NT2/D1 (cell line): ENCODE measurements at regions not wholly inside any gene's neighbourhood (a gene's known extent, or its start where the extent isn't known, plus 50 kb on each side); places are given as distances from the start of the nearest gene placed in this dataset.
"Not testable (repeated sequence)": the region's sequence is repeated elsewhere in the genome, so short reads cannot be mapped to it uniquely, and the experiment has no call there.

Source experiments
- DNase-seq: peaks from one replicate; pipeline ENCODE4 v3.0.0-alpha.2; 2011; ENCODE audit warnings: low read depth, low spot score
- H3K27me3 ChIP-seq: 2 replicates; pipeline ENCODE4 v1.6.0; 2011; ENCODE audit warnings: mild to moderate bottlenecking; ENCODE audit not compliant: insufficient read length, insufficient read depth
- H3K36me3 ChIP-seq: 2 replicates; pipeline ENCODE4 v1.6.1; 2011; ENCODE audit warnings: mild to moderate bottlenecking, low read length, mixed read lengths; ENCODE audit not compliant: insufficient read depth, insufficient read length
- H3K4me1 ChIP-seq: 2 replicates; pipeline ENCODE4 v1.5.1; 2011; ENCODE audit not compliant: insufficient read depth, insufficient read length
- H3K4me3 ChIP-seq: 2 replicates; pipeline ENCODE4 v1.5.1; 2011; ENCODE audit warnings: low read depth; ENCODE audit not compliant: insufficient read length
- H3K9ac ChIP-seq: 2 replicates; pipeline ENCODE4 v1.6.0; 2011; ENCODE audit warnings: low read depth; ENCODE audit not compliant: insufficient read length
- H3K9me3 ChIP-seq: 2 replicates; pipeline ENCODE4 v1.5.1; 2011; ENCODE audit warnings: mild to moderate bottlenecking, low read length; ENCODE audit not compliant: insufficient read depth

DNA sequence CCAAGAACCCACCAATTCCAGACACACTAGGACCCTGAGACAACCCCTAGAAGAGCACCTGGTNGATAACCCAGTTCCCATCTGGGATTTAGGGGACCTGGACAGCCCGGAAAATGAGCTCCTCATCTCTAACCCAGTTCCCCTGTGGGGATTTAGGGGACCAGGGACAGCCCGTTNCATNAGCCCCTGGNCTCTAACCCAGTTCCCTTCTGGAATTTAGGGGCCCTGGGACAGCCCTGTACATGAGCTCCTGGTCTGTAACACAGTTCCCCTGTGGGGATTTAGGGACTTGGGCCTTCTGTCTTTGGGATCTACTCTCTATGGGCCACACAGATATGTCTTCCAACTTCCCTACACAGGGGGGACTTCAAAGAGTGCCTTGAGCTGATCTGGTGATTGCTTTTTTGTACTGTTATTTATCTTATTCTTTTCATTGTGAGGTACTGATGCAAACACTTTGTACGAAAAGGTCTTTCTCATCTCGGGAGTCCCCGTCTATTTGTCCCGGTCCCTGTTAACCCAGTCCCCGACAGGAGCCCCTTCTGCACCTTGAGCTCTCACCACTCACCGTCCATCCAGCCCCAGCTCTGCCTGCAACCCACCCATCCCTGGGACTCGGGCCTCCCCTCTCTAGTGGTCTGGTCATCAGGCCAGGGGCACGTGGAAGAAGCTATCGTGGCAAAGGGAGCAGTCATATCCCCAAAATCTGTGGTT, 58.2 kb upstream of the PLCXD1 start:
- H3K27me3 ChIP-seq, H3K9me3 ChIP-seq, H3K9ac ChIP-seq, H3K4me3 ChIP-seq, DNase-seq, H3K36me3 ChIP-seq, H3K4me1 ChIP-seq: not testable (repeated sequence)

- H3K9ac ChIP-seq, H3K9me3 ChIP-seq, H3K4me3 ChIP-seq, H3K4me1 ChIP-seq, H3K27me3 ChIP-seq, DNase-seq, H3K36me3 ChIP-seq: not testable (repeated sequence)
Measured at GRCh38 chrX:223514-223854, 57.7 kb upstream of the PLCXD1 start.

GRCh38 chrX:226474-227164, 54.6 kb upstream of the PLCXD1 start:
- H3K4me1 ChIP-seq, DNase-seq, H3K36me3 ChIP-seq, H3K27me3 ChIP-seq, H3K9me3 ChIP-seq: not testable (repeated sequence)
- Histone ChIP-seq H3K9ac (peak overlapping the region; percentile 67), H3K4me3 (peak overlapping the region; percentile 53)

DNA sequence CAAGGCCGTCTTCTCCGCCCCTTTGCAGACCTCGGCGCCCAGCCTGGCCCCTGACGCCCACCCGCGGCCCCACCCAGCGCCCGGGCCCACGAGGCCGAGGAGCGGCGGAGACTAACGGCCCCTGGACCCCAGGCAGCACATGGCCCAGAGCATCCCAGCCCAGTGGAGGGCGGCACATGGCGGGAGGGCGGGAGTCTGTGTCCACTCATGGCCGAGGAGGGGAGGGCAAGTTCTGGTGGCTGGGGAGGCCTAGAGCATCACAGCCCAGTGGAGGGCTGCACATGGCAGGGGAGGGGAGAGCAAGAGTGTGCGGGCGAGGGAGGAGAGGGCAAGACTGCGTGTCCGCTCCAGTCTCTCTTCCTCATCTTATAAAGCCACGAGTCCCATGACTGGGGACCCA, 53.8 kb upstream of the PLCXD1 start:
- not testable (repeated sequence) for H3K4me1 ChIP-seq, H3K36me3 ChIP-seq, H3K27me3 ChIP-seq, H3K9ac ChIP-seq, H3K9me3 ChIP-seq, H3K4me3 ChIP-seq, DNase-seq
